Fibroblast of lung (primary cell): ENCODE measurements at regions not wholly inside any gene's neighbourhood (a gene's known extent, or its start where the extent isn't known, plus 50 kb on each side); places are given as distances from the start of the nearest gene placed in this dataset.
A peak's percentile ranks its signal among the peaks of the same experiment; 100 is the strongest.
"Not testable (repeated sequence)": the region's sequence is repeated elsewhere in the genome, so short reads cannot be mapped to it uniquely, and the experiment has no call there.

Experiments
- DNase-seq, 2 donors: peaks; one replicate each; pipeline versions ENCODE4 v3.0.0 to v3.0.0-alpha.2; 2010; ENCODE audit warnings: low read depth in 2 of 2
- H2AFZ ChIP-seq: 2 replicates; pipeline ENCODE4 v1.5.1; 2012; ENCODE audit warnings: low read length, control low read depth, inconsistent platforms
- H3K27ac ChIP-seq: 2 replicates; pipeline ENCODE4 v1.5.1; 2011; ENCODE audit warnings: low read length, control low read depth; ENCODE audit not compliant: insufficient read depth
- H3K27me3 ChIP-seq: 2 replicates; pipeline ENCODE4 v1.5.1; 2011; ENCODE audit warnings: mild to moderate bottlenecking, low read length; ENCODE audit not compliant: control insufficient read depth, insufficient read depth
- H3K36me3 ChIP-seq: 2 replicates; pipeline ENCODE4 v1.5.1; 2011; ENCODE audit warnings: low read length; ENCODE audit not compliant: control insufficient read depth, insufficient read depth
- H3K4me1 ChIP-seq: 2 replicates; pipeline ENCODE4 v1.5.1; 2011; ENCODE audit warnings: low read length; ENCODE audit not compliant: control insufficient read depth, insufficient read depth; ENCODE audit errors: extremely low read depth
- H3K4me2 ChIP-seq: 2 replicates; pipeline ENCODE4 v1.5.1; 2011; ENCODE audit warnings: low read length, control low read depth; ENCODE audit not compliant: insufficient read depth; ENCODE audit errors: extremely low read depth
- H3K4me3 ChIP-seq, 4 experiments: fragments of 200-600 bp in 1 of 4; sonication (generic) in 1 of 4; replicated peaks in 1 of 4; 2 replicates each; pipeline ENCODE4 v1.5.1; 2011 to 2016; ENCODE audit warnings: low read length in 4 of 4, low read depth in 3 of 4, mild to moderate bottlenecking in 3 of 4, control low read depth in 2 of 4, inconsistent platforms in 1 of 4, mixed read lengths in 1 of 4; ENCODE audit not compliant: insufficient read depth in 1 of 4; ENCODE audit errors: control extremely low read depth in 1 of 4
- H3K79me2 ChIP-seq: 2 replicates; pipeline ENCODE4 v1.5.1; 2012; ENCODE audit warnings: mild to moderate bottlenecking, low read length, inconsistent platforms; ENCODE audit not compliant: control insufficient read depth, insufficient read depth
- H3K9ac ChIP-seq: 2 replicates; pipeline ENCODE4 v1.5.1; 2011; ENCODE audit warnings: mild to moderate bottlenecking, low read length, control low read depth; ENCODE audit not compliant: insufficient read depth
- H3K9me3 ChIP-seq: 2 replicates; pipeline ENCODE4 v1.5.1; 2012; ENCODE audit warnings: low read depth, low read length; ENCODE audit not compliant: control insufficient read depth, insufficient read depth
- H4K20me1 ChIP-seq: 2 replicates; pipeline ENCODE4 v1.5.1; 2011; ENCODE audit warnings: low read length; ENCODE audit not compliant: control insufficient read depth, insufficient read depth; ENCODE audit errors: extremely low read depth
- CTCF ChIP-seq, 2 donors: IDR thresholded peaks in 1 of 2; conservative IDR thresholded peaks in 1 of 2; 1 replicate in 1 of 2; 2 replicates in 1 of 2; pipeline ENCODE4 v1.5.1; 2011 to 2012; ENCODE audit warnings: low read length in 2 of 2, control low read depth in 1 of 2, inconsistent platforms in 1 of 2, low read depth in 1 of 2, mild to moderate bottlenecking in 1 of 2

- not testable (repeated sequence) for H3K4me1 ChIP-seq, H3K36me3 ChIP-seq, H2AFZ ChIP-seq, H3K79me2 ChIP-seq, H3K9me3 ChIP-seq, H3K4me3 ChIP-seq, H3K4me2 ChIP-seq, H4K20me1 ChIP-seq, H3K9ac ChIP-seq, H3K27me3 ChIP-seq, H3K27ac ChIP-seq
- peak; percentile 7 to 48 for DNase-seq
- peak in 1 of 2 donors; percentile 23 for TF ChIP-seq CTCF (conservative IDR thresholded peaks at IDR 0.05 in 1 of 2, IDR thresholded peaks at IDR 0.05 in 1 of 2; ENCODE audit: low read depth in 1 of 2, low read length in 2 of 2)
Measured at GRCh38 chr2:90237923-90238361, 1546.5 kb downstream of the RPIA start.

- not testable (repeated sequence) for H4K20me1 ChIP-seq, H3K4me1 ChIP-seq, H3K27me3 ChIP-seq, H3K9ac ChIP-seq, H3K4me3 ChIP-seq, H2AFZ ChIP-seq, DNase-seq, H3K9me3 ChIP-seq, H3K36me3 ChIP-seq, H3K27ac ChIP-seq, H3K79me2 ChIP-seq, H3K4me2 ChIP-seq
Measured at GRCh38 chr2:90238505-90239230, 1547.2 kb downstream of the RPIA start.

GRCh38 chr2:90239769-90240168 lies 1548.3 kb downstream of the RPIA start:
- not testable (repeated sequence) for H4K20me1 ChIP-seq, H3K79me2 ChIP-seq, H3K27me3 ChIP-seq, H3K9me3 ChIP-seq, H3K4me1 ChIP-seq, H2AFZ ChIP-seq, H3K36me3 ChIP-seq, H3K4me3 ChIP-seq, H3K27ac ChIP-seq, DNase-seq, H3K4me2 ChIP-seq, H3K9ac ChIP-seq

GRCh38 chr2:90244902-90245765 lies 1553.7 kb downstream of the RPIA start:
- not testable (repeated sequence) for H3K36me3 ChIP-seq, H3K4me2 ChIP-seq, H3K9me3 ChIP-seq, H3K27me3 ChIP-seq, H3K27ac ChIP-seq, H4K20me1 ChIP-seq, H3K4me3 ChIP-seq, H3K9ac ChIP-seq, H3K4me1 ChIP-seq, H2AFZ ChIP-seq, H3K79me2 ChIP-seq
- peak in 1 of 2 donors; percentile 14 for DNase-seq

- H3K27ac ChIP-seq, H3K79me2 ChIP-seq, H3K9ac ChIP-seq, H2AFZ ChIP-seq, DNase-seq, H3K4me1 ChIP-seq, H3K4me2 ChIP-seq, H3K4me3 ChIP-seq, H3K9me3 ChIP-seq, H4K20me1 ChIP-seq, H3K27me3 ChIP-seq, H3K36me3 ChIP-seq: not testable (repeated sequence)
Measured at GRCh38 chr2:90248400-90248799, 1556.9 kb downstream of the RPIA start.

GRCh38 chr2:90250350-90250749 lies 1558.9 kb downstream of the RPIA start:
- H2AFZ ChIP-seq, H3K9ac ChIP-seq, H3K4me2 ChIP-seq, H3K4me3 ChIP-seq, H3K36me3 ChIP-seq, DNase-seq, H3K27me3 ChIP-seq, H3K79me2 ChIP-seq, H3K27ac ChIP-seq, H3K9me3 ChIP-seq, H4K20me1 ChIP-seq, H3K4me1 ChIP-seq: not testable (repeated sequence)
